CD4-positive, alpha-beta T cell treated with Interleukin-15 for 4 hours (primary cell): ENCODE measurements at regions not wholly inside any gene's neighbourhood (a gene's known extent, or its start where the extent isn't known, plus 50 kb on each side); places are given as distances from the start of the nearest gene placed in this dataset.

Experiments
- DNase-seq: peaks from one replicate; pipeline ENCODE4 v3.0.0-alpha.2; 2020; ENCODE audit warnings: low spot score

- no peak for DNase-seq
Observed at GRCh38 chr1:43065616-43066399, 106.3 kb downstream of the EBNA1BP2 start.

- no peak for DNase-seq
Observed at GRCh38 chr1:43065191-43065590, 106.5 kb upstream of the SLC2A1 start.

GRCh38 chr1:43063394-43064219 lies 104.9 kb upstream of the SLC2A1 start:
- DNase-seq, result no peak

DNA sequence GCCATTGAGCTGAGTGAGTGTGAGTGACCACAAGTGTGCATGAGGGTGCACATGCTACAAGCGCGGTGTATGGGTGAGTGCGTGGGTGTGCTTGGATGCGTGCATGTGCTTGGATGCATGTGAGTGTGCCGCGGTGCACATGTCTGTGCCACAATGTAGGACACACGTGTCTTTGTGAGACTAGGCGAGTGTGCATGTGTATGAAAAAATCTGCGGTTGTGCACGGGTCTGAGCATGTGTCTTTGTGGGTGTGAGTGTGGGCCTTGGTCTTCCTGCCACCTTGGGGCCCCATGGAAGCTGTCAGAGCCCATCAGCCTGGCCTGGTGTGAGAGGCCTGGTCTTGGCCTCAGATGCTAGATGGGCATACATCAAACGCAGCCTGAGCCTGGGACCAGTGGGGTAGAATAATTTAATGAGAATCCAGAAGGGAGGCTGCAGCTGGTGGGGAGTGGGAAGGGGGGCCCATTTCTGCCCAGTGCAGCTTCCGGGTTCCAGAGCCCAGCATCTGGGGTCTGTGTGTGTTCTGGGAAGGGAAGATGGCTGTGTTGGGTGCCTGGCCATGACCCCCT lies 103.9 kb upstream of the SLC2A1 start:
- DNase-seq, result no peak

DNA sequence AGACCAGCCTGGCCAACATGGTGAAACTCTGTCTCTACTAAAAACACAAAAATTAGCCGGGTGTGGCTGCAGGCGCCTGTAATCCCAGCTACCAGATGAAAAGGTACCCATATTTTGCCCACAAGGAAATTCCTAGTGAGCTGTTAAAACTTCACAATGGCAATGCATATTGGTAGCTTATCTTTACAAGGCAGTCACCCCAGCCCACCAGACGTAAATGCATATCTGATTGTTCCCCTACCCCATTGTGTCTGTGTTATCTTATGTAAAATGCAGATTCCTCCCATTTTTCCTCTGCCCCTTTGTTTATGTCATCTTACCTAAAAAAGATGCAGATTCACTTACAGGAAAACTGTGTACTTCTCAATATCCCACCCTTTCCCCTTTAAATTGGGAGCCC lies 103.1 kb upstream of the SLC2A1 start:
- no peak for DNase-seq

- DNase-seq, result no peak
Observed at GRCh38 chr1:43059640-43060574, 101.2 kb upstream of the SLC2A1 start.

DNA sequence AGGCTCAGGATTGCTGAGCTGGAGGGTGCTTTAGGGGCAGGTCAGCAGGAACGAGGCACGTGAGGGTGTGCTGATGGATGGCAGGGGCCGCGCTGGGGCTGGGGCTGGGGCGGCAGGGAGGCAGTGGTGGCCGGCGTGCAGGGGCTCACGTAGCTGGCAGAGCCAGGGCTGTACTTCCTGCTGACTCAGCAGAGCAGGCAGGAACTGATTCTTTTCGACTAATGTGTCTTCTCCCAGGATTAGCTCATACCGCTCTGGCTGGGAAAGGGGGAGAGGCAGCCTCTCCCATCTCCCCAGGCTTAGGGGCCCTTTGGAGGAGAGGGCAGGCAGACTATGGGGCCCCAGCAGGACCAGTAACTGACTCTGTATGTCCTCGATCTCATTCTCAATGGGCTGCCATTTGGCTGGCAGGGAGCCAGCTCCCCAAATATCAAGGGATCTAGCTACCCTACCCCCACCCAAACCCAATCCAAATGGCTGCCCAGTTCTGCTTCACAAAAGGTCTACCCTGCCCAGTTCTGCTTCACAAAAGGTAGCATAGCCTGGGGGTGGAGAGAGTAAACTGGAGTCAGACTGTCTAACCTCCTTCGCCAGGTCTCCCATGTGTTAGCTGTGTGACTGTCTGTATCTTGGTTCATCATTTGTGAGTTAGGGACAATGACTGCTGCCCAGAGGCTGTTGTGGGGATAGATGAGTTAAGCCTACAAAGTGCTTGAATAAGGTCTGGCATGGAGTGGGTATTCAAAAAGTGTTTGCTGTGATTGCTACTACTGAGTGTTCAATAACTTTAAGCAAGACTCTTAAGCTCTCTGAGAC lies 100.1 kb upstream of the SLC2A1 start:
- DNase-seq, result no peak

DNA sequence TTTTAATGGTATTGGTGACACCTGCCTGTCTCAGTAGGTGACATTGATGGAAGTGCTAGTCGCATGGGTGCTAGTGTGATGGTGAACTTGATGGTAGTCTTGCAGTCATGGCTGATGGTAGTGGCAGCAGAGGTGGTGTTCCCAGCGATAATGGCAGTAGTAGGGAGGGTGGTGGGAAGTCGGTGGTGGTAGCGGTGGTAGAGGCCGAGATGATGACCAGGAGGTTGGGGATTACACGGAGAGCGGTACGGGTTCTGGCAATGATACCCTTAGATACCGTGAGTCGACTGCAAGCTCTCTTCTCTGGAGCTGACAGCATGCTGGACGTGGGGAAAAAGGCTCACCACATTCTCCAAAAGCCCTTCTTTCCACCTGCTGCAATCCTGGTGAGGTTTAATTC lies 99.4 kb upstream of the SLC2A1 start:
- no peak for DNase-seq

GRCh38 chr1:43057567-43057966 lies 98.9 kb upstream of the SLC2A1 start:
- no peak for DNase-seq

DNA sequence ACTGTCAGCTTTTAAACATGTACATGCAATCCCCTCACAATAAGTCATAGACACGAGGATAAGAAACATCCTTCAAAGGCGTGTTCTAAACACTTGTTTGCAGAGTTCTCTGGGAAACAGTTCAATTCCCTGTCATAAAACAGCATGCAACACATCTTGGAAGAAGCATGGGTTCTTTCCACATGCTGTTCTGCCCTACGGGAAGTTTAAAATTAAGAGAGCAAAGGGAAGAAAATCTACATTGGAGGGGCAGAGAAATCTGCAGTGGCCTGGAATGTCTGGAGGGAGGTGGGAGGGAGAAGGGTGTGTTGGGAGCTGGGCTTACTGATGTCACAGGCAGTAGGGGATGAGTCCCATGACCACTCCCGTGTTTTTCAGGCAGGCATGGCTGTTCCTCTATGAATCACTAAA lies 98.3 kb upstream of the SLC2A1 start:
- DNase-seq, result no peak

GRCh38 chr1:43056460-43056859 lies 97.8 kb upstream of the SLC2A1 start:
- DNase-seq, result no peak

GRCh38 chr1:43054961-43055360 lies 96.3 kb upstream of the SLC2A1 start:
- DNase-seq, result no peak

DNA sequence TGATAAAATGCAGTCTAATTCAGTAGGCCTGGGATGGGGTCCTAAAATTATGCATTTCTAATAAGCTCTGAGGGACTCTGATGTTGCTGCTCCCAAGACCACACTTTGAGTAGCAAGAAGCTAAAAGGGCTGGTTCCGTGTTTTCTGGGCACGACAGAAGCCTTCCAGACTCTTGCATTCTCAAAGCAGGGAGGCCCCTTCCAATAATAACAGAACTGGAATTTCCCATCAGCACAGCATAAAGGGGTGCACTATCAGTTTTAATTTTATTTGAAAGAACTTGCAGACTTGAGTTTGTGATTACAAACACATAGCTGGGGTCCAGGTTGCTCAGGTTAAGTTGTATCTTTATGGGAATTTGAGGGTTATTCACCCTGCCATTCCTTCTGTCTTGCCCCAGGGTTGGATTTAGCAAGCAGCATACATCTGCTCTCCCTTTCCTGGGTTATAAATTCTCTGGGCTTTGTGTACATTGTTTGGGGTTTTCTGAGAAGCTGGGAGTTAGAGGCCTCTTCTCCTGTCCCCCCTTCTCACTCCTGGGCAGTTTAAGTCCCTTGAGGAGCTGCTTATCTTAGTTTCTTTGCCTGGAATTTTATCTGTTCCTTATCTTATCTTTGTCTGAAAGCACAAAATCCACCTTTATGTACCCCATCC lies 94.2 kb upstream of the SLC2A1 start:
- no peak for DNase-seq

DNA sequence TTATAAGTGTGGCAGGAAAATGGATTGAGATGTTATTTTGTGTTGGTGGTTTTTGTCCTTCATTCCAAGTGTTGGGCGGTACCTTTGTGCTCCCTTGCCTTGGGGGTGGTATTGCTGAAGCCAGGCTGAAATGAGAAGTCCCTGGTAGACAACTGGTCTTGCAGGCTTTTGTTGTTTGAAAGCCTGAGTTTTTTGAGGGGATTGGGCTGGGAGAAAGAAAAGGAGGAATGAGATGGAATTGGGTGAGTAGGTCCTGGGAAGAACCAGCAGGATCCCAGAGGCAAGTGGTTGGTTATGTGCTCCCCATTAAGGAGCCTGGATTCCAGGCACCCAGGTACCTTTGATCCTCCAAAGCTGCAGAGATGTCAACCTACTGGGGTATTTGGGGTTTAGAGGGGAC lies 93.7 kb upstream of the SLC2A1 start:
- no peak for DNase-seq

GRCh38 chr1:43049481-43049880 lies 90.8 kb upstream of the SLC2A1 start:
- no peak for DNase-seq

DNA sequence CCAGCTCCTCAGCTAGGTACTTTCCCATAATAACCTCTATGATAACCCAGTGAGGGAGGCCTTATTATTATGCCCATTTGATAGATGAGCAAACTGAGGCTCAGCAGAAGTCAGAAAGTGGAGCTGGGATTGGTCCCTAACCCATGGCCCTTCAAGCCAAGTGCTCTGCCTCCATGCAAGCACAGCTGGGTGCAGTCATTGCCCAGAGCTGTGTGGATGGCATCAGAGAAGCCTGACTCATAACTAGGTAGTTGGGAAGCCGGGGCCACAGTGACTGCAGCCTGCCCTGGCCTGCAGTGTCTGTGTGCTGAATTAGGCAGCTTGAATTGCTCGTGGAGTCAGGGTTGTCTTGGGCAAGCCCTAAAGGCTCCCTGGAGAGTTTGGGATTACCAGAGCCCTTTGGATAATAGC lies 89.9 kb upstream of the SLC2A1 start:
- DNase-seq, result no peak

GRCh38 chr1:43047135-43047534 lies 88.5 kb upstream of the SLC2A1 start:
- no peak for DNase-seq

DNA sequence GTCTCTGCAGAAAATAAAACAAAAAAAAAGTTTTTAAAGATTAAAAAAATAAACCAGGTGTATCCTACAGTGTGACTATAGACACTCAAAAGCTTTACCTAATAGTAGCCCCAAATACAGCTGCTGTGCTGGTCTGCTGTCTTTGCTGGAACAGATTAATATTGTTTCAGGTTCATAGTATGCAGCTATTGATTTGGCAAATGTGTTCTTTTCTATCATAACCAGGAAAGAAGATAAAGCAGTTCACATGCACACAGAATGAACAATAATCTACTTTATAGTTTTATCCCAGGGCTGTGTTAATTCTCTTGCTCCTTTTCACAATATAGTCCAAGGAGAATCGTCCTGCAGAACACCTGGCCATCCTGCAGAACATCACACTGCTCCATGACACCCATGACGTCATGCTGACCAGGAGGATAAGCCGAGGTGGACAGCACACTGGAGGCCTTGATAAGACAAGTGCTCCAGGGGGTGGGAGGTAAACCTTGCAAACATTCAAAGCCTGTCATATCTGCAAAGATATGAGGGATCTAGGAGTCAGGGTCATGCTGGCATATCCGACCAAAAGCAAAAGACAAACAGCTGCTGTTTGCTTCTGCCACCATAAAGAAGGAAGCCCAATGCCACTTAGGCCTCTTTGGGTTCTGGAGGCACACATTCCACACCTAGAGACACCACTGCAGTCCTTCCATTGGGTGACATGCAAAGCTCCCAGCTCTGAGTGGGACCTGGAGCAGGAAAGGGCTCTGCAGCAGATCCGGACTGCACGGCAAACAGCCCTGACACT lies 86.1 kb upstream of the SLC2A1 start:
- no peak for DNase-seq

GRCh38 chr1:43043695-43044094 lies 85.0 kb upstream of the SLC2A1 start:
- DNase-seq, result no peak
